SK-N-DZ (cell line): ENCODE measurements at regions not wholly inside any gene's neighbourhood (a gene's known extent, or its start where the extent isn't known, plus 50 kb on each side); places are given as distances from the start of the nearest gene placed in this dataset.
"Not testable (repeated sequence)": the region's sequence is repeated elsewhere in the genome, so short reads cannot be mapped to it uniquely, and the experiment has no call there.

Source experiments
- DNase-seq: peaks from one replicate; pipeline ENCODE4 v3.0.0-alpha.2; 2015; ENCODE audit warnings: low spot score

- no peak for DNase-seq
These were observed 118.1 kb upstream of the SEM1 start for GRCh38 chr7:96827701-96828100.

GRCh38 chr7:96829121-96829520, 119.5 kb upstream of the SEM1 start:
- not testable (repeated sequence) for DNase-seq

- DNase-seq = no peak
These were observed 121.8 kb upstream of the SEM1 start for GRCh38 chr7:96831446-96831845.

GRCh38 chr7:96832092-96832662, 122.5 kb upstream of the SEM1 start:
- DNase-seq = no peak

GRCh38 chr7:96833676-96834453, 124.2 kb upstream of the SEM1 start:
- DNase-seq = no peak

- DNase-seq = no peak
These were observed 126.8 kb upstream of the SEM1 start for GRCh38 chr7:96836456-96836855.

- DNase-seq = no peak
These were observed 127.9 kb upstream of the SEM1 start for GRCh38 chr7:96837593-96837992.

- no peak for DNase-seq
These were observed 128.8 kb upstream of the SEM1 start for GRCh38 chr7:96838481-96838880.

GRCh38 chr7:96855139-96855538, 145.5 kb upstream of the SEM1 start:
- no peak for DNase-seq

GRCh38 chr7:96855691-96856090, 146.0 kb upstream of the SEM1 start:
- no peak for DNase-seq

- DNase-seq = no peak
These were observed 135.8 kb upstream of the DLX6 start for GRCh38 chr7:96869538-96869937.

- DNase-seq = no peak
These were observed 135.2 kb upstream of the DLX6 start for GRCh38 chr7:96870185-96870584.

- no peak for DNase-seq
These were observed 134.4 kb upstream of the DLX6 start for GRCh38 chr7:96870934-96871333.

- no peak for DNase-seq
These were observed 117.9 kb upstream of the DLX6 start for GRCh38 chr7:96887426-96887825.

- DNase-seq = no peak
These were observed 106.2 kb upstream of the DLX6 start for GRCh38 chr7:96899108-96899507.

GRCh38 chr7:96901822-96902445, 103.4 kb upstream of the DLX6 start:
- no peak for DNase-seq

GRCh38 chr7:96903906-96904305, 101.4 kb upstream of the DLX6 start:
- no peak for DNase-seq

GRCh38 chr7:96910486-96910885, 94.9 kb upstream of the DLX6 start:
- no peak for DNase-seq

- no peak for DNase-seq
These were observed 90.3 kb upstream of the DLX6 start for GRCh38 chr7:96915029-96915428.

GRCh38 chr7:96920064-96920463, 85.3 kb upstream of the DLX6 start:
- DNase-seq = no peak

GRCh38 chr7:96920713-96921112, 84.6 kb upstream of the DLX6 start:
- DNase-seq = no peak

GRCh38 chr7:96921231-96921630, 84.1 kb upstream of the DLX6 start:
- no peak for DNase-seq

- no peak for DNase-seq
These were observed 83.6 kb upstream of the DLX6 start for GRCh38 chr7:96921771-96922170.
